RWPE2 (cell line): ENCODE measurements at regions not wholly inside any gene's neighbourhood (a gene's known extent, or its start where the extent isn't known, plus 50 kb on each side); places are given as distances from the start of the nearest gene placed in this dataset.

Source experiments
- ATAC-seq: fragments of 200-7000 bp; cut with Tn5 transposase; 3 replicates; pipeline ENCODE4 v1.9.1; 2021; ENCODE audit warnings: low read depth
- DNase-seq: peaks from one replicate; pipeline ENCODE4 v3.0.0-alpha.2; 2020; ENCODE audit warnings: low spot score
- H3K27ac ChIP-seq: fragments of 450-650 bp; 2 replicates; pipeline ENCODE4 v1.5.1; 2017; ENCODE audit warnings: mild to moderate bottlenecking; ENCODE audit not compliant: poor library complexity, severe bottlenecking
- H3K27me3 ChIP-seq: fragments of 250-450 bp; sonication (Bioruptor Pico); 2 replicates; pipeline ENCODE4 v1.5.1; 2021; ENCODE audit warnings: mild to moderate bottlenecking, moderate library complexity; ENCODE audit not compliant: insufficient read depth, poor library complexity, severe bottlenecking
- H3K36me3 ChIP-seq: fragments of 250-450 bp; sonication (Bioruptor Pico); 2 replicates; pipeline ENCODE4 v1.5.1; 2020; ENCODE audit warnings: low read depth, mild to moderate bottlenecking, moderate library complexity
- H3K4me1 ChIP-seq: fragments of 250-450 bp; sonication (Bioruptor Pico); 2 replicates; pipeline ENCODE4 v1.5.1; 2021; ENCODE audit warnings: mild to moderate bottlenecking, moderate library complexity; ENCODE audit not compliant: insufficient read depth, poor library complexity, severe bottlenecking
- H3K4me3 ChIP-seq: fragments of 250-450 bp; sonication (Bioruptor Pico); 2 replicates; pipeline ENCODE4 v1.5.1; 2021; ENCODE audit warnings: mild to moderate bottlenecking, moderate library complexity; ENCODE audit not compliant: severe bottlenecking
- H3K9me3 ChIP-seq: fragments of 250-450 bp; sonication (Bioruptor Pico); 2 replicates; pipeline ENCODE4 v1.5.1; 2021; ENCODE audit warnings: mild to moderate bottlenecking, moderate library complexity; ENCODE audit not compliant: severe bottlenecking
- CTCF ChIP-seq: fragments of 450-650 bp; IDR thresholded peaks from one replicate; pipeline ENCODE4 v1.5.1; 2017; ENCODE audit warnings: mild to moderate bottlenecking, moderate library complexity; ENCODE audit not compliant: poor library complexity, severe bottlenecking

GRCh38 chr2:103166456-103167324 lies 404.9 kb downstream of the TMEM182 start:
- Histone ChIP-seq H3K4me3 (no peak overlapping the region), H3K4me1 (no peaks in the 10 kb centered on the region), H3K36me3 (no peaks in the 10 kb centered on the region), H3K9me3 (no peaks in the 10 kb centered on the region), H3K27me3 (no peaks in the 10 kb centered on the region), H3K27ac (no peak overlapping the region)
- no peak for TF ChIP-seq CTCF
- DNase-seq (no peak), ATAC-seq (no peak)

GRCh38 chr2:103167599-103167998 lies 405.8 kb downstream of the TMEM182 start:
- TF ChIP-seq CTCF, result no peak
- Histone ChIP-seq H3K36me3 (no peaks in the 10 kb centered on the region), H3K4me1 (no peaks in the 10 kb centered on the region), H3K4me3 (no peak overlapping the region), H3K27me3 (no peaks in the 10 kb centered on the region), H3K9me3 (no peaks in the 10 kb centered on the region), H3K27ac (no peak overlapping the region)
- DNase-seq (no peak), ATAC-seq (no peak)

GRCh38 chr2:103169861-103170260 lies 408.0 kb downstream of the TMEM182 start:
- no peak for TF ChIP-seq CTCF
- Histone ChIP-seq H3K4me3 (no peak overlapping the region), H3K36me3 (no peaks in the 10 kb centered on the region), H3K27me3 (no peaks in the 10 kb centered on the region), H3K4me1 (no peaks in the 10 kb centered on the region), H3K27ac (no peak overlapping the region), H3K9me3 (no peaks in the 10 kb centered on the region)
- DNase-seq (no peak), ATAC-seq (no peak)

GRCh38 chr2:103172821-103173220 lies 411.0 kb downstream of the TMEM182 start:
- ATAC-seq (no peak), DNase-seq (no peak)
- no peak overlapping the region for H3K27ac ChIP-seq
- no peak for TF ChIP-seq CTCF
- no peaks in the 10 kb centered on the region for H3K9me3 ChIP-seq
- H3K36me3 ChIP-seq, result no peaks in the 10 kb centered on the region
- no peak overlapping the region for H3K4me3 ChIP-seq
- no peaks in the 10 kb centered on the region for H3K4me1 ChIP-seq
- H3K27me3 ChIP-seq, result no peaks in the 10 kb centered on the region

- no peaks in the 10 kb centered on the region for H3K36me3 ChIP-seq
- H3K9me3 ChIP-seq, result no peaks in the 10 kb centered on the region
- H3K27ac ChIP-seq, result no peak overlapping the region
- DNase-seq, result no peak
- no peaks in the 10 kb centered on the region for H3K4me1 ChIP-seq
- TF ChIP-seq CTCF, result no peak
- ATAC-seq, result 0 out of 3 replicates have a peak, but pooled peaks have one; percentile 27
- no peak overlapping the region for H3K4me3 ChIP-seq
- no peaks in the 10 kb centered on the region for H3K27me3 ChIP-seq
These were observed 412.9 kb downstream of the TMEM182 start for GRCh38 chr2:103174711-103175110.
